ENCODE measurements at regions not wholly inside any gene's neighbourhood (a gene's known extent, or its start where the extent isn't known, plus 50 kb on each side); places are given as distances from the start of the nearest gene placed in this dataset.

- H3K79me2 ChIP-seq (ENCODE audit: control insufficient read depth, insufficient read depth, low read length), result no peaks in the 10 kb centered on the region
- no peaks in the 10 kb centered on the region for H3K4me1 ChIP-seq (ENCODE audit: control insufficient read depth in 2 of 2, insufficient read depth in 2 of 2, low read length in 2 of 2)
- H3K4me2 ChIP-seq (replicated peaks; ENCODE audit: low read depth, low read length, poor library complexity, severe bottlenecking), result peak overlapping the region; percentile 54
- no peaks in the 10 kb centered on the region for H3K36me3 ChIP-seq (replicated peaks in 1 of 2; ENCODE audit: control extremely low read depth in 1 of 2, control insufficient read depth in 1 of 2, extremely low read depth in 1 of 2, insufficient read depth in 2 of 2, low read length in 1 of 2)
- Mint-ChIP-seq H3K27me3 (peaks cover 14% of the 10 kb centered on the region), H3K4me3 (peak overlapping the region; percentile 62), H3K9me3 (ENCODE audit: insufficient read depth) (peaks cover 5% of the 10 kb centered on the region), H3K4me1 (peaks cover 8% of the 10 kb centered on the region), H3K27ac (no peak overlapping the region)
- H3K4me3 ChIP-seq (ENCODE audit: control extremely low read depth in 1 of 5, extremely low read depth in 1 of 5, insufficient read depth in 1 of 5, low read depth in 2 of 5, low read length in 4 of 5), result peak overlapping the region in 1 of 5 experiments; percentile 1
- peak overlapping the region; percentile 45 for H3K9ac ChIP-seq (ENCODE audit: low read length)
- H3K9me3 ChIP-seq (ENCODE audit: control extremely low read depth in 1 of 3, control insufficient read depth in 2 of 3, insufficient read depth in 1 of 3, low read length in 2 of 3), result peaks cover 0 to 4% (median 0%) of the 10 kb centered on the region in 3 donors
- TF ChIP-seq CTCF (IDR thresholded peaks at IDR 0.05), result no peak
- TF ChIP-seq EZH2 (IDR thresholded peaks at IDR 0.05; ENCODE audit: borderline replicate concordance, insufficient read depth, low read depth, low read length, poor library complexity, severe bottlenecking), result no peak
- no peaks in the 10 kb centered on the region for H4K20me1 ChIP-seq (ENCODE audit: control insufficient read depth, insufficient read depth, low read length, poor library complexity, severe bottlenecking)
- 86% methylated on average over 2 of the region's 4 CpGs for WGBS (ENCODE audit: insufficient coverage)
- ATAC-seq (ENCODE audit: low read depth), result no peak
- DNase-seq, result no peak
- H2AFZ ChIP-seq (ENCODE audit: insufficient read depth, low read depth, low read length, poor library complexity, severe bottlenecking), result peak overlapping the region; percentile 52
- ChIA-PET POLR2A (no interaction called here), CTCF (interaction anchor here (1.0 to 1.4 kb wide), 4 partner anchors 8 to 906 kb away, joined by 3 to 4 read pairs (median 3); no protein-coding TSS in a partner anchor)
- H3K27ac ChIP-seq (ENCODE audit: low read length in 2 of 2), result no peak overlapping the region
- no peaks in the 10 kb centered on the region for H3K27me3 ChIP-seq (replicated peaks in 1 of 4; ENCODE audit: control extremely low read depth in 1 of 4, control insufficient read depth in 3 of 4, insufficient read depth in 4 of 4, low read length in 3 of 4)
- intact Hi-C loops (cut with micrococcal nuclease), result no loop called here
Measured at GRCh38 chr2:16763493-16763899, 97.9 kb upstream of the CYRIA start.

DNA sequence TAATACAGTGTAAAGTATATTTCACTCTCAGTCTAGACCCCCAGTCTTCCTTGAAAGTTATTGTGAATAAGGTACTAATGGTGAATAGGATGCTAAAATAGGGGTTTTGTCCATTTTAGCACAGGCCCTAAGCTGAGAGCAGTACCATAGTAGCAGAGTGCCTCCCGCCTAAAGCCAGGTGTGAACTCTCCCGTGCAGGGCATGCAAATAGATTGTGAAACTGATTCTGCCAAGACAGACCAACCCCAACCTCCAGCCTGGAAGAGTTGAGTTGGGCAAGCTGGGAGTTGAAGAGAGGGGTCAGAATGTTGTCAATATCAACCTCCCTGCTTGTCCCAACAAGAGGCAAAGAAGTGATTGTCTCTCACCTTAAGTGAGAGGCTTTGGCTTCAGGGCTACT is 97.4 kb upstream of the CYRIA start:
- H3K4me3 ChIP-seq (ENCODE audit: control extremely low read depth in 1 of 5, extremely low read depth in 1 of 5, insufficient read depth in 1 of 5, low read depth in 2 of 5, low read length in 4 of 5), result no peak overlapping the region
- no peaks in the 10 kb centered on the region for H3K4me1 ChIP-seq (ENCODE audit: control insufficient read depth in 2 of 2, insufficient read depth in 2 of 2, low read length in 2 of 2)
- no peaks in the 10 kb centered on the region for H3K36me3 ChIP-seq (replicated peaks in 1 of 2; ENCODE audit: control extremely low read depth in 1 of 2, control insufficient read depth in 1 of 2, extremely low read depth in 1 of 2, insufficient read depth in 2 of 2, low read length in 1 of 2)
- no peak overlapping the region for H3K4me2 ChIP-seq (replicated peaks; ENCODE audit: low read depth, low read length, poor library complexity, severe bottlenecking)
- H2AFZ ChIP-seq (ENCODE audit: insufficient read depth, low read depth, low read length, poor library complexity, severe bottlenecking), result peak overlapping the region; percentile 52
- no peak overlapping the region for H3K9ac ChIP-seq (ENCODE audit: low read length)
- H3K27ac Mint-ChIP-seq, result no peak overlapping the region
- H3K4me3 Mint-ChIP-seq, result peak overlapping the region; percentile 62
- POLR2A ChIA-PET, result no interaction called here
- H3K9me3 Mint-ChIP-seq (ENCODE audit: insufficient read depth), result peaks cover 5% of the 10 kb centered on the region
- H3K9me3 ChIP-seq (ENCODE audit: control extremely low read depth in 1 of 3, control insufficient read depth in 2 of 3, insufficient read depth in 1 of 3, low read length in 2 of 3), result peaks cover 0 to 4% (median 0%) of the 10 kb centered on the region in 3 donors
- H3K79me2 ChIP-seq (ENCODE audit: control insufficient read depth, insufficient read depth, low read length), result no peaks in the 10 kb centered on the region
- CTCF ChIA-PET, result interaction anchor here (1.0 to 1.4 kb wide), 4 partner anchors 8 to 906 kb away, joined by 3 to 4 read pairs (median 3); no protein-coding TSS in a partner anchor
- WGBS (ENCODE audit: insufficient coverage), result no CpG with 5 or more reads among the region's 2 CpGs
- ATAC-seq (ENCODE audit: low read depth), result no peak
- peaks cover 8% of the 10 kb centered on the region for H3K4me1 Mint-ChIP-seq
- H3K27me3 ChIP-seq (replicated peaks in 1 of 4; ENCODE audit: control extremely low read depth in 1 of 4, control insufficient read depth in 3 of 4, insufficient read depth in 4 of 4, low read length in 3 of 4), result no peaks in the 10 kb centered on the region
- DNase-seq, result no peak
- TF ChIP-seq EZH2 (IDR thresholded peaks at IDR 0.05; ENCODE audit: borderline replicate concordance, insufficient read depth, low read depth, low read length, poor library complexity, severe bottlenecking) (no peak), CTCF (IDR thresholded peaks at IDR 0.05) (no peak)
- peaks cover 14% of the 10 kb centered on the region for H3K27me3 Mint-ChIP-seq
- no peaks in the 10 kb centered on the region for H4K20me1 ChIP-seq (ENCODE audit: control insufficient read depth, insufficient read depth, low read length, poor library complexity, severe bottlenecking)
- intact Hi-C loops (cut with micrococcal nuclease), result no loop called here
- H3K27ac ChIP-seq (ENCODE audit: low read length in 2 of 2), result no peak overlapping the region
